ENCODE measurements at regions not wholly inside any gene's neighbourhood (a gene's known extent, or its start where the extent isn't known, plus 50 kb on each side); places are given as distances from the start of the nearest gene placed in this dataset.
A peak's percentile ranks its signal among the peaks of the same experiment; 100 is the strongest.

DNA sequence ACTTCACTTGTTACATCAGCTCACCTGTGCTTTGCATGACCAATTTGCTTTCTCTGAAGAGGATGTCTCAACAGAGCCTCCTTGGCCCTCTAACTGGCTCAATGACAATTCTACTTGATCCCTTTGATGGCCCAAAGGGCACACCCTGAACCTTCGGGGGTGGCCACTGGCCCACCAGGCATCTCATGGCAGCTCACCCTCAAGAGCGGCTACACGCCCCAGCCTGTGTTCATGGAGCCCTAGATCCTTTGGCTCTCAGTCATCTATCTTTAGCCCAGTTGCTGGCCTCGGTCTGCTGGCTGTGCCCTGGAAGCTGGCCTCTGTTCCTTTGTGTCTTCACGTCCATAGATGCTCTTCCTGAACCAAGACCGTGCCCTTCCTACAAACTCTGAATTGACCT lies 476.7 kb downstream of the NPHP4 start:
- Histone ChIP-seq H3K4me1 (ENCODE audit: control insufficient read depth in 1 of 2, insufficient read depth in 2 of 2, low read length in 2 of 2) (peaks cover 4 to 6% of the 10 kb centered on the region in 2 donors), H4K20me1 (ENCODE audit: insufficient read depth, low read length) (no peaks in the 10 kb centered on the region), H3K4me2 (replicated peaks; ENCODE audit: extremely low read depth, low read length, poor library complexity, severe bottlenecking) (no peak overlapping the region), H3K27ac (ENCODE audit: low read depth in 1 of 2, low read length in 2 of 2) (no peak overlapping the region), H3K9me3 (replicated peaks in 1 of 2; ENCODE audit: control insufficient read depth in 1 of 2, insufficient read depth in 1 of 2, low read length in 2 of 2) (no peaks in the 10 kb centered on the region), H3K4me3 (replicated peaks in 1 of 3; ENCODE audit: low read depth in 2 of 3, low read length in 3 of 3) (no peak overlapping the region), H3K27me3 (ENCODE audit: control insufficient read depth in 2 of 2, insufficient read depth in 2 of 2, low read length in 2 of 2) (no peaks in the 10 kb centered on the region), H3K9ac (ENCODE audit: insufficient read depth, low read length, poor library complexity, severe bottlenecking) (no peak overlapping the region), H3K36me3 (replicated peaks in 1 of 2; ENCODE audit: control insufficient read depth in 1 of 2, insufficient read depth in 2 of 2, low read length in 2 of 2) (no peaks in the 10 kb centered on the region), H2AFZ (ENCODE audit: insufficient read depth, low read depth, low read length, poor library complexity, severe bottlenecking) (no peak overlapping the region), H3K79me2 (ENCODE audit: insufficient read depth, low read length) (no peaks in the 10 kb centered on the region)
- peak overlapping the region in 1 of 7 donors; percentile 65 for H3K27ac Mint-ChIP-seq
- TF ChIP-seq, protein P1, sequence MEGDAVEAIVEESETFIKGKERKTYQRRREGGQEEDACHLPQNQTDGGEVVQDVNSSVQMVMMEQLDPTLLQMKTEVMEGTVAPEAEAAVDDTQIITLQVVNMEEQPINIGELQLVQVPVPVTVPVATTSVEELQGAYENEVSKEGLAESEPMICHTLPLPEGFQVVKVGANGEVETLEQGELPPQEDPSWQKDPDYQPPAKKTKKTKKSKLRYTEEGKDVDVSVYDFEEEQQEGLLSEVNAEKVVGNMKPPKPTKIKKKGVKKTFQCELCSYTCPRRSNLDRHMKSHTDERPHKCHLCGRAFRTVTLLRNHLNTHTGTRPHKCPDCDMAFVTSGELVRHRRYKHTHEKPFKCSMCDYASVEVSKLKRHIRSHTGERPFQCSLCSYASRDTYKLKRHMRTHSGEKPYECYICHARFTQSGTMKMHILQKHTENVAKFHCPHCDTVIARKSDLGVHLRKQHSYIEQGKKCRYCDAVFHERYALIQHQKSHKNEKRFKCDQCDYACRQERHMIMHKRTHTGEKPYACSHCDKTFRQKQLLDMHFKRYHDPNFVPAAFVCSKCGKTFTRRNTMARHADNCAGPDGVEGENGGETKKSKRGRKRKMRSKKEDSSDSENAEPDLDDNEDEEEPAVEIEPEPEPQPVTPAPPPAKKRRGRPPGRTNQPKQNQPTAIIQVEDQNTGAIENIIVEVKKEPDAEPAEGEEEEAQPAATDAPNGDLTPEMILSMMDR (IDR thresholded peaks at IDR 0.05) = no peak
- no peaks in the 10 kb centered on the region for H3K36me3 Mint-ChIP-seq
- H3K4me1 Mint-ChIP-seq = peaks cover 6% of the 10 kb centered on the region
- DNase-seq = no peak
- intact Hi-C loops (cut with micrococcal nuclease) = loop anchor here in 1 of 2 donors (10.0 kb wide), 1 partner anchor 229 kb away; no protein-coding TSS in a partner anchor
- H3K27me3 Mint-ChIP-seq (ENCODE audit: low read depth in 3 of 3) = peaks cover 4 to 7% (median 5%) of the 10 kb centered on the region in 3 donors
- no peak overlapping the region for H3K4me3 Mint-ChIP-seq
- H3K9me3 Mint-ChIP-seq = peaks cover 0 to 4% (median 0%) of the 10 kb centered on the region in 7 donors
- WGBS (ENCODE audit: insufficient coverage) = 92% methylated on average over 5 of the region's 6 CpGs

DNA sequence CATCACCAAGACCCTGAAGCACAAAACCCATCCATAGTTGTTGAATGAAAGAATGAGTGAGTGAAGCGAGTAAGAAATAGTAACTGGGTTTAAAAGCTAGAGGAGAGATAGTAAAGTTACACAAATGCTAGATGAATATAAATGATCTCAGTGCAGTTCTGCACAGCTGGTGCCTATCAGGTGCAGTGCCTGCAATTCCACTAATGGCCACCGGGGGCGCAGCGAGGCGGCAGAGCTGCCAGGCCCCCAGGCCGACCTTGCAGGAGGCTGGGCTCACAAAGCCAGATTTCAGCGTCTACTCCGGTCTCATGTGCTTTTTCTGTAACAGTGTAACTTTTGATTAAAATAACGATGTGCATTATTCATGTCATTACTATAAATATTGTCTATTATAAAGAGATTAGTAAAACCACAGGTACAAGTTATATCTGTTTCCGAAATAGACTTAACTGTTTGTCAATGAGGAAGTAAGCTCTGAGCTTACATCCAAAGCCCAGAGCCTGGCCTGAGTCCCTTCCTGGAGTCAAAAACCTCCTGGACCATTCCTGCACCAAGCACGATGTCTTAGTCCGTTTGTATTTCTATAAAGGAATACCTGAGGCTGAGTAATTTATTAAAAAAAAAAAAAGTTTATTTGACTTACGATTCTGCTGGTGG lies 477.6 kb downstream of the NPHP4 start:
- peaks cover 4 to 6% of the 10 kb centered on the region in 2 donors for H3K4me1 ChIP-seq (ENCODE audit: control insufficient read depth in 1 of 2, insufficient read depth in 2 of 2, low read length in 2 of 2)
- no peak overlapping the region for H3K4me3 Mint-ChIP-seq
- no peak overlapping the region for H3K27ac ChIP-seq (ENCODE audit: low read depth in 1 of 2, low read length in 2 of 2)
- H3K4me1 Mint-ChIP-seq = peaks cover 6% of the 10 kb centered on the region
- H3K4me2 ChIP-seq (replicated peaks; ENCODE audit: extremely low read depth, low read length, poor library complexity, severe bottlenecking) = no peak overlapping the region
- H3K36me3 Mint-ChIP-seq = no peaks in the 10 kb centered on the region
- no peaks in the 10 kb centered on the region for H3K27me3 ChIP-seq (ENCODE audit: control insufficient read depth in 2 of 2, insufficient read depth in 2 of 2, low read length in 2 of 2)
- H3K9me3 ChIP-seq (replicated peaks in 1 of 2; ENCODE audit: control insufficient read depth in 1 of 2, insufficient read depth in 1 of 2, low read length in 2 of 2) = no peaks in the 10 kb centered on the region
- H2AFZ ChIP-seq (ENCODE audit: insufficient read depth, low read depth, low read length, poor library complexity, severe bottlenecking) = no peak overlapping the region
- TF ChIP-seq, protein P1 (IDR thresholded peaks at IDR 0.05) = peak; percentile 100
- intact Hi-C loops (cut with micrococcal nuclease) = loop anchor here (5.0 to 10.0 kb wide), 2 partner anchors 230 to 233 kb away; no protein-coding TSS in a partner anchor
- H3K27ac Mint-ChIP-seq = no peak overlapping the region
- H3K36me3 ChIP-seq (replicated peaks in 1 of 2; ENCODE audit: control insufficient read depth in 1 of 2, insufficient read depth in 2 of 2, low read length in 2 of 2) = no peaks in the 10 kb centered on the region
- peaks cover 4 to 7% (median 5%) of the 10 kb centered on the region in 3 donors for H3K27me3 Mint-ChIP-seq (ENCODE audit: low read depth in 3 of 3)
- H3K9me3 Mint-ChIP-seq = no peaks in the 10 kb centered on the region
- no peak overlapping the region for H3K4me3 ChIP-seq (replicated peaks in 1 of 3; ENCODE audit: low read depth in 2 of 3, low read length in 3 of 3)
- H3K79me2 ChIP-seq (ENCODE audit: insufficient read depth, low read length) = no peaks in the 10 kb centered on the region
- 19% methylated on average over 7 of the region's 13 CpGs for WGBS (ENCODE audit: insufficient coverage)
- H3K9ac ChIP-seq (ENCODE audit: insufficient read depth, low read length, poor library complexity, severe bottlenecking) = no peak overlapping the region
- DNase-seq = peak; percentile 18 to 48 (median 40)
- H4K20me1 ChIP-seq (ENCODE audit: insufficient read depth, low read length) = no peaks in the 10 kb centered on the region
